Coronary artery (tissue), 2 donors: ENCODE measurements at regions not wholly inside any gene's neighbourhood (a gene's known extent, or its start where the extent isn't known, plus 50 kb on each side); places are given as distances from the start of the nearest gene placed in this dataset.

Source experiments
- DNase-seq: peaks from one replicate; pipeline ENCODE4 v3.0.0-alpha.2; 2017; ENCODE audit warnings: low spot score
- H3K27ac ChIP-seq, 2 donors: fragments of 200-600 bp; sonication (generic); one replicate each; pipeline ENCODE4 v1.5.1; 2016 to 2019
- H3K4me3 ChIP-seq: fragments of 200-600 bp; sonication (generic); 2 replicates; pipeline ENCODE4 v1.5.1; 2016; ENCODE audit warnings: mild to moderate bottlenecking, moderate library complexity
- TF ChIP-seq, protein P1 (sequence below): fragments of 200-600 bp; sonication (generic); IDR thresholded peaks from one replicate; pipeline ENCODE4 v1.5.1; 2019; ENCODE audit warnings: antibody characterized with exemption

DNA sequence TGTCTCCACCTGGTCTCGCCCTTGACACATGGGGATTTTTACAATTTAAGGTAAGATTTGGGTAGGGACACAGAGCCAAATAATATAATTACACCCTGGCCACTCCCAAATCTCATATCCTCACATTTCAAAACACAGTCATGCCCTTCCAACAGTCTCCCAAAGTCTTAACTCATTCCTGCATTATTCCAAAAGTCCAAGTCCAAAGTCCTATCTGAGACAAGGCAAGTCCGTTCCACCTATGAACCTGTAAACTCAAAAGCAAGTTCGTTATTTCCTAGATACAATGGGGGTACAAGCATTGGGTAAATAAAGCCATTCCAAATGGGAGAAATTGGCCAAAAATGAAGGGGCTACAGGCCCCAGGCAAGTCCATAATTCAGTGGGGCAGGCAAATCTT lies 380.8 kb downstream of the CXXC4 start:
- no peak overlapping the region for H3K27ac ChIP-seq
- TF ChIP-seq, protein P1, sequence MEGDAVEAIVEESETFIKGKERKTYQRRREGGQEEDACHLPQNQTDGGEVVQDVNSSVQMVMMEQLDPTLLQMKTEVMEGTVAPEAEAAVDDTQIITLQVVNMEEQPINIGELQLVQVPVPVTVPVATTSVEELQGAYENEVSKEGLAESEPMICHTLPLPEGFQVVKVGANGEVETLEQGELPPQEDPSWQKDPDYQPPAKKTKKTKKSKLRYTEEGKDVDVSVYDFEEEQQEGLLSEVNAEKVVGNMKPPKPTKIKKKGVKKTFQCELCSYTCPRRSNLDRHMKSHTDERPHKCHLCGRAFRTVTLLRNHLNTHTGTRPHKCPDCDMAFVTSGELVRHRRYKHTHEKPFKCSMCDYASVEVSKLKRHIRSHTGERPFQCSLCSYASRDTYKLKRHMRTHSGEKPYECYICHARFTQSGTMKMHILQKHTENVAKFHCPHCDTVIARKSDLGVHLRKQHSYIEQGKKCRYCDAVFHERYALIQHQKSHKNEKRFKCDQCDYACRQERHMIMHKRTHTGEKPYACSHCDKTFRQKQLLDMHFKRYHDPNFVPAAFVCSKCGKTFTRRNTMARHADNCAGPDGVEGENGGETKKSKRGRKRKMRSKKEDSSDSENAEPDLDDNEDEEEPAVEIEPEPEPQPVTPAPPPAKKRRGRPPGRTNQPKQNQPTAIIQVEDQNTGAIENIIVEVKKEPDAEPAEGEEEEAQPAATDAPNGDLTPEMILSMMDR = no peak
- H3K4me3 ChIP-seq = no peak overlapping the region
- no peak for DNase-seq

DNA sequence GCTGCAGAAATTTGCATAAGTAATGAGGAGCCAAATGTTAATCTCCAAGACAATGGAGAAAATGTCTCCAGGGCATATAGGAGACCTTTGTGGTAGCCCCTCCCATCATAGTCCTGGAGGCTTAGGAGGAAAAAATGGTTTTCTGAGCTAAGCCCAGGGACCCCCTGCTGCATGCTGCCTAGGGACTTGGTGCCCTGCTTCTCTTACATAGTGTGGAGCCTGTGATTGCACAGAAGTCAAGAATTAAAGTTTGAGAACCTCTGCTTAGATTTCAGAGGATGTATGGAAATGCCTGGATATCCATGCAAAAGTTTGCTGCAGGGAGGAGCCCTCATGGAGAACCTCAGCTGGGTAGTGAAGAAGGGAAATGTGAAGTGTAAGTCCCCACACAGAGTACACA lies 379.4 kb upstream of the TACR3 start:
- H3K4me3 ChIP-seq = no peak overlapping the region
- TF ChIP-seq, protein P1 = no peak
- DNase-seq = no peak
- no peak overlapping the region for H3K27ac ChIP-seq

DNA sequence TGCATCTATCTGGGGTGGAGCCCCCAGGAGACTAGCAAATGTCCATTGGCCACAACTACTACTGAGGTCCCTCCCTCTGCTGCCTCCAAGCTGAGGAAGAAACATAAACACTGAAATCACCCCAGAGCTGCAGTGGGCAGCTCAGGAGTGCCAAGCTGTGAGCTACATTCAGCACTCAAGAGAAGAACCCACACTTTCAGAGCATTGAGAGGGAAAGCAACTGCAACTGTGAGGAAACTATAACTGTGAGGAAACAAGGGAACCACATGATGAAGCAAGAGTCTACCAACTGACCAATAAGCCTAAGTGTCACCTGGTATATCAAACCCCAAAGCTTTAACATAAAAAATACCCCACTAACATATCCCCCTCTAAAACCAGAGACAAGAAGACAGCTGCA lies 373.5 kb upstream of the TACR3 start:
- TF ChIP-seq, protein P1 = no peak
- Histone ChIP-seq H3K4me3 (no peak overlapping the region), H3K27ac (no peak overlapping the region)
- DNase-seq = no peak

DNA sequence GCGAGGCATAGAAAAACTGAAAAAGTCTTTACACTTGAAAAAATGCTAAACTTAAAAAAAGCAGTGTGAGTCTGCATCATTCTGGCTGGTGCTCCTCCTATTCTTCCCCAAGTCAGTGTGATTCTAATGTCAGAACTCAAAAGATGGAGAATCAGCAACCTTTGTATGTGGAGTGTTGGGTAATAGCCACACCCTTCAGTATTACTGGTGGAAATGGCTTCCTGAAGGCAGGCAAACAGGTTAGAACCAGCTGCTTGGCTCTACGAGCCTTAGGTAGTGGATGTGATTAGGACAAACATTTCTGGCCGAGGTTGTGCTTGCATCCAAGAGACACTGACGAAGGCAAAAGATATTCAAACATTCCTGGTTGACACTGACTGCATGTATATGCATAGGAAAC lies 353.4 kb upstream of the TACR3 start:
- DNase-seq = no peak
- H3K27ac ChIP-seq = no peak overlapping the region
- TF ChIP-seq, protein P1 = no peak
- no peak overlapping the region for H3K4me3 ChIP-seq

DNA sequence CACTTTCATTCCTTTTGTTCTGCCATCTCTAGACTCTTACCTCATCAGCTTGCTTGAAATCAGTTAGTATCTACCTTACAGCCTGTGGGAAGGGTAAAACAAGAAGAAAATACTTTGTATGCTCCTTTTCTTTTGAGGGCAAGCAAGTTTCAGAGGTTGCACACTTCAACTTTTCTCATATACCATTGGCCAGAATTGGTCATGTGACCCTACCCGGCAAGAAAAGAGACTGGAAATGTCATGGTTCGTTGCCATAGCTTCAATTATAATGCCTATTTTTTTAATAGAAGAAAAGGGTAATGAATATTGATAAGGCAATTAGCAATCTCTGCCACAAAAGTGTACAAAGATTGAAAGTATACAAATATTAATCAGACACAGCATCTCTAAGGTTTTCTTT lies 346.7 kb upstream of the TACR3 start:
- TF ChIP-seq, protein P1 = no peak
- H3K4me3 ChIP-seq = no peak overlapping the region
- no peak overlapping the region for H3K27ac ChIP-seq
- DNase-seq = no peak

DNA sequence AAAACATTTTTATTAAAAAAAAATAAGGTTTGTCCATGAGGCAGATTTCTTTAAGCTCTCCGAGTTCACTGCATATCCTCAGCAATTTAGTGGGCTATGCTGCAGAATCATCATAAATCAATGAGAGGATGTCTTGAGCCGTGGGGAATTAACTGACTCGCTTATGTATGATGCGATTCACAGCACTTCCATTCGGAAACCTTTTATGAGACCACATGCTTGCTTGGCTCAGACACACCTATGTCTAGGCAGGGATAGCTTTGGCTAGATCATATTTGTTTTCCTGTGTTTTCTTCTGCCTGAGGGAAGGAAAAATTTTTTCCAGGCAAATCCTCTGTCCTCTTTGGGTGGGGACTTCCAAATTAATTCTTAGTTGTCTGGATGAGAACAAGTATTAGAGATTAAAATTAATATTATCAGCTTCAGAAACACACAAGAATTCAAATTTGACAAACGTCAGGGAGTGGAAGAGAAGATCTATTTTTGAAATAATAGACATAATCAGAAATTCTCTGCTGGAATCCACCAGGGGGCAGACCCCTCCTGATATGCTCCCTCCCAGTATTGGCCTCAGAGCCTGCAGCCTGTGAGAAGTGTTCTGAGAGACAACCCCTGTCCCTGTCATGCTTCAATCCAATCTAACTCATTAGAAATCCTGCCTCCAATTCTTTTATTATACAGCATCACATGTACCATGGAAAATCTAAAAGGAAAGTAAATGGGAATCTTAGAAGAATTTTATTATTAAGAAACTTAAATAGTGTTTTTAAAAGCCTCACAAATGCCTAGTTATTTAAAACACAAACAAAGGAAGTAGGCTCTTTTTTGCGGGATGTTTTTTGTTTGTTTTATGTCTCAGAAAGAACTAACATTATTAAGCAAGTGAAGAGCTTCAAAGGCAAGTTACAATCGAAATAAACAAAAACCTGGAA lies 345.1 kb upstream of the TACR3 start:
- TF ChIP-seq, protein P1 = peak; percentile 36
- no peak overlapping the region for H3K4me3 ChIP-seq

DNA sequence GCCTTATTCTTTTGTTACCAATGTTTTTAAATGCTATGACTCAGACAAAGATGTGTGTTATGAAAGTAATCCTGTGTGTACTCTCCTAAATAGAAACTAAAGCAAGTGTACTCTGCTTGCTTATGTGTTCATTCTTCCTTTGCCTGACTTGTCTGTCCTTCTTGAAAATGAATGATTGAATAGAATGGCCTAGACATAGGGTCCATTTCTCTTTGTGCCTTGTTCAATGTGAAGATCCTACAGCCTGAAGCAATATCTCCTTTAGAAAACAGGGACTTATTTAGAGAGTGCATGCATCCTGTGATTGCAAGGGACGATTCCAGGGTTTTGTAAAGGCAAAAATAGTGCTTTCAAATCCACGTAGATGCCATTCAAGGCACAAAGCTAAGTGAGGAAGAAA lies 343.6 kb upstream of the TACR3 start:
- H3K4me3 ChIP-seq = no peak overlapping the region
- H3K27ac ChIP-seq = no peak overlapping the region
- no peak for DNase-seq
- TF ChIP-seq, protein P1 = no peak

More for the DNA sequence above, 345.1 kb upstream of the TACR3 start:
- H3K27ac ChIP-seq = no peak overlapping the region
- no peak for DNase-seq
